ENCODE measurements at regions not wholly inside any gene's neighbourhood (a gene's known extent, or its start where the extent isn't known, plus 50 kb on each side); places are given as distances from the start of the nearest gene placed in this dataset.

DNA sequence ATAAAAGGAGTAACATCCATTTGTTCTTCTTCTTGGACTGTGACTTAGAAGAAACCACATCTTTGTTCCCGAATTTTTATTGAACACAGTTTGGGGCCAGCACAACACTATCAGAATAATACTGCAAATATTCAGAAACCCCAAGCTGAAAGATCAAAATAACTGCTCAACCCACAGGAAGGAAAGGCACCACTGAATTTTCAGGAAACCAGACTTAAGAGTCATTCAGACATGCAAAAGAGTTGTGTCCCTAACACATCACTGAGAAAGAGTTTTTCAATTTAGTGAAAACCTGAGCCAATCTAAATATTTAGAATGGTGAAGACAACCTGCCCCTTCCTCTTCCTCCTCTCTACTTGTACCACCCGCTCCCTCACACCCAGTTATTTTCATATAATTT is 295.0 kb upstream of the RORA start:
- no peak for DNase-seq

GRCh38 chr15:61522411-61522810 is 293.3 kb upstream of the RORA start:
- no peak for DNase-seq

- no peak for DNase-seq
Observed at GRCh38 chr15:61521953-61522352, 292.9 kb upstream of the RORA start.

GRCh38 chr15:61519296-61519695 is 290.2 kb upstream of the RORA start:
- no peak for DNase-seq

- DNase-seq, result no peak
Observed at GRCh38 chr15:61518191-61518950, 289.3 kb upstream of the RORA start.

DNA sequence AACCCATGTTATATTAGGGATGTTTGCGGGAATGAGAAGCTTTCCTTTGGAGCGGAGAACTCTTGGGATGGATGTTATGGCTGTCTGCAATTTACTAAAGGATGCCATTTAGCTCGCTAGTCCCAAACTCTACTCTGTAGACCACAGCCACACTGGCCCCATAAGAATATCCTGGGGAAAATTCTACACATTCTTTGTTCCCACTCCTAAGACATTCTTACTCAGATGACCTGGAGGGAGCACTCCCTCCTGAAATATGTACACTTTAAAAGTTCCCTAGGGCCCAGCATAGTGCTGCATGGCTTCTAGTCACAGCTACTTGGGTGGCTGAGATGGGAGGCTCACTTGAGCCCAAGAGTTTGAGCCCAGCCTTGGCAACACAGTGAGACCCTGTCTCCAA is 288.7 kb upstream of the RORA start:
- no peak for DNase-seq

GRCh38 chr15:61517335-61517734 is 288.2 kb upstream of the RORA start:
- DNase-seq, result no peak

- DNase-seq, result no peak
Observed at GRCh38 chr15:61511756-61512155, 282.7 kb upstream of the RORA start.

GRCh38 chr15:61511089-61511488 is 282.0 kb upstream of the RORA start:
- no peak for DNase-seq

DNA sequence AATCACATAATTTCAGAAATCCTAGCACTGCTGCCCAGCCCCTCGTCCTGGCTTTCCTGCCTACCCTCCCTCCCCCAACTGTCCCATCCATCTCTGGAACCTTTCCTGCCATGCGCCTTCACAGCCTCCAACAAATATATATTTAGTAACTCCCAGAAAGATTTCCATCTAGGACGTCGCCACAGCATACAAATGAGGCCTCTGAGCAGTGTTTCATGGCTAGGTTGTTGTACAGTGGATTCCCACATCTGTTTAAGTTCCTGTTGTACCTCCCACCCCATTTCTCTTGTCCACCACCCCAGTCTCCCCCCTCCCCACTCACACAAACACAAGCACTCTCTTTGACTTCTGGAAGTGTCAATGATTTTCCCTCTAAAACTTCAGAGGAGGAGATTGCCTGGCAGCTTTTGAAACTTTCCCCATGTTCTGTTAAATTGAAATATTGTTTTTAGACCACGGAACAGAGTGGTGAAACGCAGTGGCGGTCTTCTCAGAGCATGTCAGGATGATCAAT is 280.3 kb upstream of the RORA start:
- no peak for DNase-seq

GRCh38 chr15:61503383-61503969 is 274.4 kb upstream of the RORA start:
- DNase-seq, result no peak

DNA sequence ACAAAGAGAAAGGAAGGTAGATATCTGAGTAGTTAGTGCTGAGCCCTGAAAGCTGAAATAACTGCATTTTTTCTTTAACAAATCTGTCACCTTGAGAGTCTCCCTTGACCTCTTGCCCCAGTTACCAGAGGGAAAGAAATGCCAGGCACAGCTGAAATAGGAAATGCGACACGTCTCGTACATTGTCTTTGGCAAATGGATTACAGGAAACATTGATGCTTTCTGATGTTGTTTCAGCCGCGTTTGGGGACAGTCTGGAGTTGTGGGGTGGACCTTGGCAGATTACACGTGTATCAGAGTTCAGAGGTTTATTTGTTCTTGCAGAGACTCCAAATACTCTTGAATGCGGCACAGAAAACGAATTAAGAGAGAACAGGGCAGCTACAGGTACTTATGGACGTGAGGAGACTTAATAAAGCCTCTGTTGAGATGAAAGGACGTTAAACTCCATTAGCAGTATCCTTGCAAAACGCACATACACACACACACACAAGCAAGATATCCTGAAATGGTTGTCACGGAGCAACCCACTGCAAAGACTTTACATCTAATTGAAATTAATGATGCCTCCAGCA is 272.8 kb upstream of the RORA start:
- DNase-seq, result no peak

DNA sequence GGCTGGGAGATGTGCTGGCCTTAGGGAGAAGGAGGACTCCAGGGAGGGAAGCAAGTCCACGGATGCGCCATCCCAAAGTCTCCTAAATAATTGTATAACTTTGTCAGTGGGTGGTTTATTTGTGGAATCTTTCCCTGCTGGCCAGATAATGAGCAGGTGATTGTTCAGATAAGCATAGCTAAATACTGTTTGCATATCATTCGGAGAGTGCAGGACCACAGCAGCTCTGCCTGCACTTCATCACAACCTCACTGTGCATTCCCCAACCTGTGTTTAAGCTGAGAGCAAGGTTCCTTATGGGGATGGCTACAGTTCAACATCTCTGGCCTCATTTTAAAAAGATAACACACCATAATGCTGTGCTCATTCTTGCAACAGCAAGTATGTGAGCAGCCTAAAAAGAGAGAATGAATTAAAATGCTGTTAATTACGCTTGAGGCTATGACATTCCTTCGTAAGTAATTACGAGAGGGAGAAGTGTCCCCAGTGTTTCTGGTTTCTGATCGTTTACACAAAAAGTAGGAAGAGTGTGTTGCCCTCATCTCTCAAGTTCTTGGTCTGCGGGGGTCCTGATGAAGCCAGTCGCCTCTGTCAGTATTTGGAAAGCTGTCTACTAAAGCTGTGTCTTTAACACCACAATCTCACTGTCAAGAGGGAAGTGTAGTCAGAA is 272.0 kb upstream of the RORA start:
- no peak for DNase-seq

GRCh38 chr15:61500523-61500922 is 271.4 kb upstream of the RORA start:
- DNase-seq, result no peak

DNA sequence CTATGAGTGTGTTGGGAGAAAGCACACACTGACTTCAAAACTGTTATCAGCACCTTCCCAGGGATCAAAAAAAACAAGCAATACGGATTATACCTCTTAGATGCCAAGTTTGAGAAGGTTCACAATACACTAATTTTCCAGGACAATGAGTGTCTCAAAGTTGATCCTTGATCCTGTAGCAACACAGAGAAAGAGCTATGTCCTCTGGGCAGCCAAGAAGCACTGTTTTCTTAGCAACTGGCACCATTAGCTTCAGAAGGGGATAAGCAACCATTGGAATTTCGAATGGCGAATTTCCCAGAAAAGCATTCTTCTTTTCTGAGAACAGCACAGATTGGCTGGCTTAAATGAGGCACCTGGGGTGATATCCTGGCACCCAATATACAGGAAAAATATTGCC is 270.3 kb upstream of the RORA start:
- DNase-seq, result no peak

- no peak for DNase-seq
Observed at GRCh38 chr15:61489571-61489970, 260.5 kb upstream of the RORA start.

GRCh38 chr15:61483599-61483998 is 254.5 kb upstream of the RORA start:
- no peak for DNase-seq

GRCh38 chr15:61481886-61482285 is 252.8 kb upstream of the RORA start:
- no peak for DNase-seq

GRCh38 chr15:61480863-61481262 is 251.8 kb upstream of the RORA start:
- no peak for DNase-seq

DNA sequence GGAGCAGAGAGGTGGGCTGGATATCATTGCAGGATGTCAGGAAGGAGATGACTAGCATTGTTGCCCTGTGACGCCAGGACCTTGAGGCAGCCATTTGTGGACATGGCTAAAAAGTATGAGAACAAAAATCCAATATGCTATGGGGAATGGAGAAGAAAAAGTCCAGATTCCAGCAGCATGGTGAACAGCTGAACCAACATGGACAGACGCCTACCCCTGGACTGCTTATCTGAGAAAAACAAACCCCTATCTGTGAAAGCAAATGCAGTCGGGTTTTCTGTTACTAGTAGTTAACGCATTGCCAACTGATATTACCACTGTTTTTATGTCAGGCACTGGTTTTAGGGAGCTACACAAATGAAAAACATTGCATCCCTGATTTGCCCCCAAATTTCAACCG is 251.2 kb upstream of the RORA start:
- no peak for DNase-seq

DNA sequence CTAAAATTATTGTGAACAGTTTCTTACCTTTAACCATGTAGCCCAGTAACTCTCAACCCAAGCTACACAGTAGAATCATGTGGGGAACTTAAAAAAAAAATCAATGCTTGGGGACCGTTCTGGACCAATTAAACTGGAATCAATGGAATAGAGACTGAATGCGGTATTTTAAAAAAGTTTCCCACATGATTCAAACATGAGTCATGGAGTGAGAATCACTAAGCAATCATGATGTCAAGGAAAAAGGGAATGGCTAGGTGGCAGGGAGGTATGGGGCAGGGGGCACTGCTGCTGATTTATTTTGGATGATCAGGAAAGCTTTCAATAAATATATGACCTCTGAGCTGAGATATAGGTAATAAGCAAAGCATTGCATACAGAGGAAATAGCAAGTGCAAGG is 250.5 kb upstream of the RORA start:
- no peak for DNase-seq

DNA sequence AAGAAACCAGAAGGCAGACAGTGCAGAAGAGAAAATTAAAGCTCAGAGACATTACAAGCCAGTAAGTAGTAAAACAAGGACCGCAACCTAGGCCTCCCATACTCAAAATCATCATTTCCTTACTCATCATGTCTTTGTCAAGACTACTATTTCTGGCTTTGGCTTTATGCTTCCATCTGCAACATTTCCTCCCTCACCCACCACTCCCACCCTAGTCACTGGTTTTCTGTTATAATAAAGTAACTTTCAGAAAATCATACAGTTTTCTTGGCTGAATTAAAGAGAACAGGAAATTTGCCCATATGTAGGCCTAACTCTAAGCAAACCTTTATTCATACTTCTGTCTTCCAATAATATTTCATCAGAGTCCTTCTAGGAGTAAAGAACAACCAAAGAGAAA is 247.6 kb upstream of the RORA start:
- no peak for DNase-seq

- no peak for DNase-seq
Observed at GRCh38 chr15:61474796-61475195, 245.7 kb upstream of the RORA start.

DNA sequence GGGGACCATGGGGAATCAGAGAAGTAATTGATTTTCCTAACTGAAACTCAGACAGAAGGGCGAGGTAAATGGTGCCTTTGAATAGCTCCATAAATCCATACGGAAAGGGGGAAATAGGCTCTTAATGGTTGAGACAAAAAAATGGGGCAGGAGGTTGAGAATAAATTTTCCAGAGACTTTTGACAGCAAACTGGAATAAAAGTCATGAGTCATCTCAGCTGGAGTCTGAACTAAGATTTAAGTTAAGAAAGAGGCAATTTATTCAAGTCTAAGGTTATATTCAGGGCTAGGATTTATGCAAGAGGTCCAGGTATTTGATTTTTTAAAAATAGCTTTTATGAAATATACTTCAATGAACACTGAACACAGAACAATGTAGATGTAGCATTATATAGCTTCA is 238.7 kb upstream of the RORA start:
- no peak for DNase-seq
